HG03565 (cell line): ENCODE measurements at regions not wholly inside any gene's neighbourhood (a gene's known extent, or its start where the extent isn't known, plus 50 kb on each side); places are given as distances from the start of the nearest gene placed in this dataset.
"Not testable (repeated sequence)": the region's sequence is repeated elsewhere in the genome, so short reads cannot be mapped to it uniquely, and the experiment has no call there.

ENCODE experiments used
- ATAC-seq: cut with Tn5 transposase; IDR thresholded peaks from one replicate; pipeline ENCODE4 v1.9.1; 2021; ENCODE audit warnings: mild to moderate bottlenecking, moderate library complexity; ENCODE audit not compliant: unreplicated experiment

GRCh38 chr2:56018267-56018666, 94.7 kb upstream of the EFEMP1 start:
- ATAC-seq, result no peak

DNA sequence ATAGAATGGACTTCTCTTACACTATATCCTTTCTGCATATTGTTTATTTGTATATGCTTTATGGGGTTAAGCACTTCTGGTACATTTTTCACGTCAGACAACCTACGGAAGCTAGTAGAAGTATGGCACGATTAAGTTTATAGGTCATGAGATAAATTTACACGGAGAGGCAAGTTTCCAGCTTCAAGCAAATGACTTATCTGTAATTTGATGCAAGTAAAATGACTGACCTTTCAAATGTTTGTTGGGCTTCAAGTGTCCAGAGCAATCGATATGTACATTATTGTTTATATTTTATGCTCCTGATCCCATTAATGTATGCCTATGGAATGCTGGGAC, 97.5 kb upstream of the EFEMP1 start:
- no peak for ATAC-seq

GRCh38 chr2:56021579-56021978, 98.0 kb upstream of the EFEMP1 start:
- no peak for ATAC-seq

DNA sequence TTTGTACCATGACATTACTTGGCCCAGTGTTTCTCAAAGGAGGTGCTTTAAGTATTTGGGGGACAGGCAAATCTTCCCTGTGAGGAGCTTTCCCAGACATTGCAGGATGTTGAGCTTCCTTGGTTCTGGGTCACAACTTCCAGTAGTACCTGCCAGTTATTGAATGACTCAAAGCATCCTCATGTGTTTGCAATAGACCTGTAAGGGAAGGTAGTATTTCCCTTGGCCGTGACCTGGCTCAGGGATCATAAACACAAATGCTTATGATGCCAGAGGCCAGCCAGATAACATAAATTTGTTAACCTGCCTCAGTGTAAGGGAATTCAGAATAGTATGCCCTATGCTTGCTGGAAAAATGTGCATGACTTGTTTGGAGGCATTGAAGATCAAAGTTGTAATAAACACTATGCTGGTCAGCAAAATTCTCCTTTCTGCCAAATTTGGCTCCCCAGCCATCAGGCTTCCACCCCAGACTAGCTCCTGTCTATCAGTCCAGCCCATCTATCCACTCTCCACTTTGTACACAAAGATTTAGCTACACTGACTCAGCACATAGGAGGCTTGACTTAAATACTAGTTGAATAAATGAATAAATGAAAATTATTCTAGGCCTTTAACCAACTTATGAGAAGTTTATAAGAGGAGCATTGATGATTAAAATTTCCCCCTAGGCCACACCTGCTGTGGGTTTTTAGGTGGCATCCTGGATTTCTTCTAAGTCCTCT, 102.0 kb upstream of the EFEMP1 start:
- ATAC-seq, result no peak

DNA sequence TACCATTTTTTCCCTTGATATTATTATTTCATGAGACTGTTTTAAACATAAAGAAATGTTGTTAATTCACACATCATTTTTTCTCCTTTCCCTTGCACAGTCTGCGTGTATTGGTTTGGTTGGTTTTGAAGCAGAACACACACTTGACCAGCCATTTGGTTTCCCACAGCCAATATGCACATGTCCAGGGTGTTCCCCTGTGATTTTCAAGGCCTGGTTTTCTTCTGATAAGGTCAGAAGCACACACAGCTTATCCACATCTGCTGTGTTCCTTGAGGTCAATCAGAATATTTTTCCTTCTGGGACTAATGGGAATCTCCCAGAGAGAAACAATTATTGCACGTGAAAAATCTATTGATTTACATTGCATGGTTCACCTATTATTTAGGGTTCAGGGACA, 103.2 kb upstream of the EFEMP1 start:
- ATAC-seq, result no peak

DNA sequence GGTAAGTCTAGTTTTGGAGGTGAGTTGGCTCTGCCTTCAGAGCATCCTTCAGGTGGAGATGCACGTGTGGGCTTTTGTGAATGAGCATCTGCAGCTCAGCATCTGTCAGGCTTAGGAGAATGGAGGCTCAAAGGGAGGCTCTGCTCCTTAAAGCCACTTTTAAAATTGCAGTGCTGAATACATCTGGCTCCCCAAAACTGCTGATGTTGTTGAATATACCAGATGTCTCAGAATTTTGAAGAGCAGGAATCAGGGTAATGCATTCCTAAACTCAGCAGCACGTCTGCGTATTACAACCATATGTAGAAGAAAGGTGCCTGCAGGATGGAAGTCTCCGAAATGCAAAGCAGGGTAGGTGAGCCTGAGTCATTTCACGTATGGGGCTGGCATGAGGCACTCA, 106.5 kb upstream of the EFEMP1 start:
- no peak for ATAC-seq

GRCh38 chr2:56030901-56031300, 107.3 kb upstream of the EFEMP1 start:
- no peak for ATAC-seq

DNA sequence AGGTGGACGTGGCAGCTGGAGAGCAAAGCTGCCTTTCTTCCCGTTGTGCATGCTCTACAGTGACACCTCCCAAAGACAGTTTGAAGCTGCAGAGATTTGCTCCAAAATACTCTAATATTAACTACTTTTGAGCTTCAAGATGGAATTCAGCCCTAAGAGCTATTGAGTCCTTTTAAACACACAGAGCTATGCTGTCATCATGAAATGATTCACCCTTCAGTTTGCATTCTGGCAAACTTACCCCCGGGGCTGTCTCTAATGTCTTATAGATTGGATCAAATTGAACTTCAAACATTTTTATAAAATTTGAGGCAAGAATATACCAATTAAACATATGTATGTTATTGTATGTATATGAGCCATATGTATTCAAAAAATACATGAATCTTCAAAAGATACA, 110.7 kb upstream of the EFEMP1 start:
- no peak for ATAC-seq

DNA sequence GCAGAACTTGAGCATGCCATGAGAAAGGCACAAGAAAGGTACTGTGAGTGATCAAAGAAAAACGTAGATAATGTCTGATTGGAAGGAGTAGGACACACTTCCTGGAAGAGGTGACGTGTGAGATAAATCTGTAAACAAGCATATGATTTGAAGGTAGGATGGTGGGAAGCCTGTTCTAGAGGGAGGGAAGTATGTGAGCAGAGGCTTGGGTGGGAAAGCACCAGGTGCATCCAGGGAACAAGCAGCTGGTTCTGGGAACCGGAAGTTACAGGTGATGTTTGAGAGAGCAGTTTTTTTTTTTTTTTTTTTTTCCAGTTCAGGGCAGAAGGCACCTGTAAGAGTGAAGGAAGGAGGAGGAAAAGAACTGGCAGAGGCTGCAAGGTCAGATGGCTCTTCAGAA, 116.6 kb upstream of the EFEMP1 start:
- no peak for ATAC-seq

GRCh38 chr2:56040834-56041233, 117.3 kb upstream of the EFEMP1 start:
- ATAC-seq, result no peak

GRCh38 chr2:56047136-56047535, 123.6 kb upstream of the EFEMP1 start:
- no peak for ATAC-seq

- no peak for ATAC-seq
These were observed 125.8 kb upstream of the EFEMP1 start for GRCh38 chr2:56049233-56049845.

- ATAC-seq, result no peak
These were observed 130.1 kb upstream of the EFEMP1 start for GRCh38 chr2:56053679-56054078.

- no peak for ATAC-seq
These were observed 128.4 kb upstream of the CCDC85A start for GRCh38 chr2:56055405-56055804.

DNA sequence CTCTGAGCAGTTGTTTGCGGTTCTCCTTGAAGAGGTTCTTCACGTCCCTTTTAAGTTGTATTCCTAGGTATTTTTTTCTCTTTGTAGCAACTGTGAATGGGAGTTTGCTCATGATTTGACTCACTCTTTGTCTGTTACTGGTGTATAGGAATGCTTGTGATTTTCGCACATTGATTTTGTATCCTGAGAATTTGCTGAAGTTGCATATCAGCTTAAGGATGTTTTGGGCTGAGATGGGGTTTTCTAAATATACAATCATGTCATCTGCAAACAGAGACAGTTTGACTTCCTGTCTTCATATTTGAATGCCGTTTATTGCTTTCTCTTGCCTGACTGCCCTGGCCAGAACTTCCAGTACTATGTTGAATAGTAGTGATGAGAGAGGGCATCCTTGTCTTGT, 122.5 kb upstream of the CCDC85A start:
- ATAC-seq, result not testable (repeated sequence)

DNA sequence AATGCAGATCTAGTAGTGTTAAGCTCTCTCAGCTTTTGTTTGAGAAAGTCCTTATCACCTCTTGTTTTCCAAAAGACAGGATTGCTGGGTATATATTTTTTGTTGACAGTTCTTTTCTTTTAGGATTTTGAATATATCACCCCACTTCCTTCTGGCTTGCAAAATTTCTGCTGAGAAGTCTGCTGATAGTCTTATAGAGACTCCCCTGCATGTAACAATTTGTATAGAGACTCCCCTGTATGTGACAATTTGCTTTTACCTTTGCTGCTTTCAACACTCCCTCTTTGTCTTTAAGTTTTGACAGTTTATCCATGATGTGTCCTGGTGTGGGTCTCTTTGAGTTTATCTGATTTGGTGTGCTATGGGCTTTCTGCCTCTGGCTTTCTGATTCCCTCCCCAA, 115.0 kb upstream of the CCDC85A start:
- no peak for ATAC-seq

GRCh38 chr2:56077359-56077915, 106.4 kb upstream of the CCDC85A start:
- ATAC-seq, result no peak

DNA sequence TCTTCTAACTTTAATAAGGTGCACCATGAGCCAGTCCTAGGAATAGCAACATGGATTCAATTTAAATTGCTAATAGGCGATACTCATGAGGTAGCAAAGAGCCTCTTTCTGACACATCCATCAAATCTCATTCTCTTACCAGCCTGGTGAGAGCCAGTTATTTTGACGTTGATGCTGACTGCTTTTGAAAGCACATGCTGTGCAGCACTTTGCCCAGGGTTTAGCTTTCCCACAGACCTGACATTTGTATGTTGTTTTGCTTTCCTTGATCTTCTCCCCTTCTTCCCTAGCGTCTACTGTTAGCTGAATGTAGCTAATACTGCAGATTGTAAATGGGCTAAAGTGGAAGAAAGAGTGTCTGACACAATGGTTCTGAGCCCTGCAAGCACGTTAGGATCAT, 101.1 kb upstream of the CCDC85A start:
- no peak for ATAC-seq

- no peak for ATAC-seq
These were observed 99.5 kb upstream of the CCDC85A start for GRCh38 chr2:56084111-56084901.

DNA sequence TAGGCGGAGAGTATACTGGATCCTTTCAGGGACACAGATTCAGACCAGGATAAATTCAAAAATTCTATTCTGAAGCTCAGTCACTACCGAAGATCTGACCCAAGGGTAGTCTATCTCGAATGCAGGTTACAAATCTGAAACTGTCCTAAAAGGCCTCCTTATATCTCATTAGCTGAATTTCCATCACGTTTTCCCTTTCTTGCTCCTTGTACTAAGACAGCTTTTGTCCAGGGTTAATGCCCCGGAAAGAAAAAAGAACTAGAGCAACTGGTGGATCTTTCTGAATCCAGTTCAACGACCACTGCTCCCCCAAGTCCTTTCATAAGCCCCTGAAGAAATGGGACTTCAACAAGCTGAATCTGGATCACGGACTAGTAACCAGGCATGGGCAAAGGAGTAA, 97.5 kb upstream of the CCDC85A start:
- ATAC-seq, result no peak

DNA sequence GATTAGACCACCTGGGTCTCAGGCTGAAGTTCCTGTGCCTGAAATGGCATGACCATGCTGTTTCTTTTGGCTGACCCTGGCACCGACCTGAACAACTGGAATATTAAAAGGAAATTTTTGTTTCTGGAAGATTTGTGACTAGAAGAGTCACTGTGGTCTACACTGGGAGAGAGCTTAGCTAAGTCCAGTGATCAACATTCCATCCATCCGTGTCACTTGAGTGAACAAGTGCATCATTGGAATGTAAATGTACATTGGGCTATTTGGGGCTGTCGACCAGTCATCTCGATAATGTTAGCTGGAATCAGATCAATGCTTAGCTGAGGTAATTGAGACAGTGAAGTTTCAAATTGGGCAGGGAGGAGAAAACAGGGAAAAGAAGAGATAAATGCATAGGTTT, 95.4 kb upstream of the CCDC85A start:
- no peak for ATAC-seq

DNA sequence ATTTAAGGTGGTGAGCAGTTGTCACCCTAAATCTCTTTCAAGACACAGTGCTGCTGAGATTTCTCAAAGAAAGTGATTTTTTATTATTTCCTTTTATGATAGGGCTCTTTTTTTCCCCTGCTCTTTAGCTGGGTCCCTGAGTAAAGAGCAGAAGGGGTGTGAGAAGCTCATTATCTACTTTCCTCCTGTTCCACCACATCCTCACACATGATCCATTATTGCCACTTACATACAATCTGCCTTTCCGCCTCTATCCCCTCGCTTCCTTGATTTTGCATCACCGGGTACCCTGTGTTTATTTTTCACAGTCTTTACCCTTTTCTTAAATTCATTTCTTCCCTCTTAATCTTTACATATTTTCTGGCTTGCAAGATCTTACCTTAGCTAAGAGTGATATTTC, 93.9 kb upstream of the CCDC85A start:
- no peak for ATAC-seq
